ENCODE measurements at regions not wholly inside any gene's neighbourhood (a gene's known extent, or its start where the extent isn't known, plus 50 kb on each side); places are given as distances from the start of the nearest gene placed in this dataset.

DNA sequence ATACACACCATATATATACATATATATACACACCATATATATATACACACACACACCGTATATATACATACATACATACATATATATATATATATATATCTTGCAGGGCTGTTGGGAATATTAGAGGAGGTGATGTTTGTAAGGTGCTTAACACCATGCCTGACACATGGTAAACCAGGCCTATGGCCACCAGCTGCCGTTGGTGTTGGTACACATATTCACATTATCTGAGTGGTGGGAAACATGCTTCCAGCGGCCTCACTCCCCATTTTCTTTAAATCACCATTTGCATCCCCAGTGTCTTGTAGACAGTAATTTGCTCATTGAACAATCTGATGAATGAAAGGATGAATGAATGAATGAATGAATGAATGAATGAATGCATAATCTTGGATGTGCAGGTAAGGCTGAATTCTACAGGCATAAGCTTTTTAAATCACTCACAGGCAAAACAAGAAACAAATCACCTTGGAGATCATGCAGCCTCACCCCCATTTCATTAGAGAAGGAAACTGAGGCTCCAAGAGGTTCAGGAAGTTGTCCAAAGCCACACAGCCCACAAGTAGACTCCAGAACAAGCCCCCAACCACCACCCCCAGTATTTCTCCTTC is 527.8 kb downstream of the MIAT start:
- H3K4me3 ChIP-seq (ENCODE audit: low read depth, low read length) = no peak overlapping the region
- TF ChIP-seq, protein P1, sequence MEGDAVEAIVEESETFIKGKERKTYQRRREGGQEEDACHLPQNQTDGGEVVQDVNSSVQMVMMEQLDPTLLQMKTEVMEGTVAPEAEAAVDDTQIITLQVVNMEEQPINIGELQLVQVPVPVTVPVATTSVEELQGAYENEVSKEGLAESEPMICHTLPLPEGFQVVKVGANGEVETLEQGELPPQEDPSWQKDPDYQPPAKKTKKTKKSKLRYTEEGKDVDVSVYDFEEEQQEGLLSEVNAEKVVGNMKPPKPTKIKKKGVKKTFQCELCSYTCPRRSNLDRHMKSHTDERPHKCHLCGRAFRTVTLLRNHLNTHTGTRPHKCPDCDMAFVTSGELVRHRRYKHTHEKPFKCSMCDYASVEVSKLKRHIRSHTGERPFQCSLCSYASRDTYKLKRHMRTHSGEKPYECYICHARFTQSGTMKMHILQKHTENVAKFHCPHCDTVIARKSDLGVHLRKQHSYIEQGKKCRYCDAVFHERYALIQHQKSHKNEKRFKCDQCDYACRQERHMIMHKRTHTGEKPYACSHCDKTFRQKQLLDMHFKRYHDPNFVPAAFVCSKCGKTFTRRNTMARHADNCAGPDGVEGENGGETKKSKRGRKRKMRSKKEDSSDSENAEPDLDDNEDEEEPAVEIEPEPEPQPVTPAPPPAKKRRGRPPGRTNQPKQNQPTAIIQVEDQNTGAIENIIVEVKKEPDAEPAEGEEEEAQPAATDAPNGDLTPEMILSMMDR (IDR thresholded peaks at IDR 0.05; ENCODE audit: low read depth, low read length) = no peak
- no peak for TF ChIP-seq POLR2A (IDR thresholded peaks at IDR 0.05; ENCODE audit: extremely low read depth, insufficient read length)
- TF ChIP-seq, protein P2, sequence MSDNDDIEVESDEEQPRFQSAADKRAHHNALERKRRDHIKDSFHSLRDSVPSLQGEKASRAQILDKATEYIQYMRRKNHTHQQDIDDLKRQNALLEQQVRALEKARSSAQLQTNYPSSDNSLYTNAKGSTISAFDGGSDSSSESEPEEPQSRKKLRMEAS (IDR thresholded peaks at IDR 0.05; ENCODE audit: low read depth, low read length) = no peak
- no peak for TF ChIP-seq MYC (IDR thresholded peaks at IDR 0.05; ENCODE audit: low read depth, low read length)
- DNase-seq (ENCODE audit: low read depth) = no peak

DNA sequence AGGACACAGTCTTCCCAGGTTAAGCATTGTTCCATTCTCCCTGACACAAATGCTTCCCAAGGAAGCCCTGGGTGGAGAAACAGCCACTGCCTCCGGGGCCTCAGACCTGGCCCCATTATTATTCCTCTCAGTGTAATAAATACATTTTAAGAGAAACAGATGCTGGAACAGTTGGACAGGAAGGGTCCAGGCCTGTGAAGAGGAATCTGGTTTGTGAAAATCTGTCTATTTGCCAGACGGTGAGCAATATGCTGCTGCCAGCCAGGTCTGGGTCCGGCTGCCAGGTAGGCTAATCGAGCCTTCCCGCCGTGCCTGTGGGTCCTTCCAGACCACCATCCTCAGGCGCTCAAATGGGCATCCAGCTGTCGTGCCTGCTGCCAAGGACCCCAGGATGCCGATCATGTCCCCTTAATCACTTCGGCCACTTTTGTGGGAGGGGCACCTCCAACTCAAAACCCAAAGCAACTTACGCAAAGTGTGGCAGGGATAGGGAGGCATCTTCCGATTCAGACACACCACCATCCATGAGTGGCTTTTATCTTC is 528.4 kb downstream of the MIAT start:
- no peak for DNase-seq (ENCODE audit: low read depth)

DNA sequence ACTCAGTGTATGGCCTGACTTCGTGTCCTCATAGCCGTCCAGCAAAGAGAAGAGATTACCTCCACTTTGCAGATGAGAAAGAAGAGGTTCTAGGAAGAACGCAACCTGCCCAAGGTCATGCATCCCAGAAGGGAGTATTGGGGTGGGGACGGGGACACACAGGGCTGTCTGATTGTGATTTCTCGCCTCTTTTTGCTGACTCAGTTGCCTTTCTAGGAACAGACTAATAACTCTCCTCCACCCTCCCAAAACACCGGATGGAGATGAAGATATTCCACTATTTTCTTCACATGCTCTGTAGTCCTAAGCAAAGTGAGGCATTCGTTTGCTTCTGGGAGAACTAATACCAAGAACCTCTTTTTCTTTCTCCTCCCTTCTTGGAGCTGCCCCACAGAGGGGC is 529.3 kb downstream of the MIAT start:
- DNase-seq (ENCODE audit: low read depth) = no peak
- TF ChIP-seq, protein P1 (IDR thresholded peaks at IDR 0.05; ENCODE audit: low read depth, low read length) = no peak
- TF ChIP-seq POLR2A (IDR thresholded peaks at IDR 0.05; ENCODE audit: extremely low read depth, insufficient read length) (no peak), MYC (IDR thresholded peaks at IDR 0.05; ENCODE audit: low read depth, low read length) (no peak)
- TF ChIP-seq, protein P2 (IDR thresholded peaks at IDR 0.05; ENCODE audit: low read depth, low read length) = no peak

More for the DNA sequence above, 528.4 kb downstream of the MIAT start:
- TF ChIP-seq, protein P1 (IDR thresholded peaks at IDR 0.05; ENCODE audit: low read depth, low read length) = no peak
- TF ChIP-seq POLR2A (IDR thresholded peaks at IDR 0.05; ENCODE audit: extremely low read depth, insufficient read length) (no peak), MYC (IDR thresholded peaks at IDR 0.05; ENCODE audit: low read depth, low read length) (no peak)
- TF ChIP-seq, protein P2 (IDR thresholded peaks at IDR 0.05; ENCODE audit: low read depth, low read length) = no peak
- no peak overlapping the region for H3K4me3 ChIP-seq (ENCODE audit: low read depth, low read length)

DNA sequence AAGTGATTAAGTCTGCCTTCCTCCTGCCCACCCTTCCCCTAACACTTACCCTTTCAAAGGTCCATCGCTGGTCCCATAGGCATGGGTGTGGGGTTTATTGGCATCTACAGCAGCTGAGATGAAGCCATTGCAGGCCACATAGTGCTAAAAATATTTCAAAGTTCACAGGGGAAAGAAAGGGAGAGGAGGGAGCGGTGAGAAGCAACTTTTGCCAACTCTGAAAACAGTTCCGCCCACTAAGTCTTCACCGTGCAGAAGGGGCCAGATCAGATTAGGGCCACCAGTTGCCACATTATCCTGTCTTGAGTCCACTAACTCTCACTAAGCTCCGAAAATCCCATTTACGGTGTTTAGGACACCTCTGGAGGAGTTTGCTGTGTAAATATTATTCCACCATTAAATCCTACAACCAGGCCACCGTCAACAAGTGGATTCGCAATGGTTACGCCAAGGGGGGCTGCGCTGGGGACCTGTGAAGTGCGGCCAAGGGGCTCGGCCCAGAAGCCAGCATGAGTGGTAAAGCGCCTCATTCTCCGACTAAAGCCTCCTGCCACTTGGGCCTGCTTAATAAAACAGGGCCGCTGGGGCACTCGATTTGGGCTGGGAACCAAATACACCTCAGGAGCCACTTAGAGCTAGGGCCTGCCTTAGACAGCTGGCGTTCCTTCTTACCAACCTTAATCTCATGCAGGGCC is 534.9 kb downstream of the MIAT start:
- DNase-seq (ENCODE audit: low read depth) = no peak
- H3K4me3 ChIP-seq (ENCODE audit: low read depth, low read length) = no peak overlapping the region
- no peak for TF ChIP-seq MYC (IDR thresholded peaks at IDR 0.05; ENCODE audit: low read depth, low read length)
- no peak for TF ChIP-seq POLR2A (IDR thresholded peaks at IDR 0.05; ENCODE audit: extremely low read depth, insufficient read length)
- TF ChIP-seq, protein P2 (IDR thresholded peaks at IDR 0.05; ENCODE audit: low read depth, low read length) = no peak
- TF ChIP-seq, protein P1 (IDR thresholded peaks at IDR 0.05; ENCODE audit: low read depth, low read length) = no peak

More for the DNA sequence above, 529.3 kb downstream of the MIAT start:
- no peak overlapping the region for H3K4me3 ChIP-seq (ENCODE audit: low read depth, low read length)

DNA sequence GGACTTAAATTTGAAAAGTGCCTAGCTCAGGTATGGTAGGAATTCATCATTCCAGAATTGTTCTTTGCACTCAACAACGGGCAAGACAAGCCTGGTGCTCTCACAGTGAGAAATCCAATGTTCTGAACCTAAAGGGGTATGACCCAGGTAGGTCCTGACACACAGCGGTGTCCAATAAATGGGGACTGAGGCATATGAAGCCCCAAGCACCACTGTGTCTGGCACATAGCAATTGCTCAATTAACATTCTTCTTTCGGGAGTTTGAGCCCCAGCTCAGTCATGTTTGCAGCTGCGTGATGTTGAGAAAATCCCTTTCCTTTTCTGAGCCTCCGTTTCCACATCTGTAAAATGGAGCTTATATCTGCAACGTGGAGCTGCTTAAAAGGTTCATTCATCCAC is 535.8 kb downstream of the MIAT start:
- H3K4me3 ChIP-seq (ENCODE audit: low read depth, low read length) = no peak overlapping the region
- no peak for TF ChIP-seq POLR2A (IDR thresholded peaks at IDR 0.05; ENCODE audit: extremely low read depth, insufficient read length)
- TF ChIP-seq, protein P2 (IDR thresholded peaks at IDR 0.05; ENCODE audit: low read depth, low read length) = no peak
- TF ChIP-seq, protein P1 (IDR thresholded peaks at IDR 0.05; ENCODE audit: low read depth, low read length) = no peak
- no peak for DNase-seq (ENCODE audit: low read depth)

All from NB4 (cell line).